COLO668 (cell line): ENCODE measurements at regions not wholly inside any gene's neighbourhood (a gene's known extent, or its start where the extent isn't known, plus 50 kb on each side); places are given as distances from the start of the nearest gene placed in this dataset.

Experiments used
- DNase-seq: peaks from one replicate; lab custom pipeline; 2025; ENCODE audit not compliant: unreplicated experiment; lab: John Stamatoyannopoulos, UW

- DNase-seq = no peak
These were observed 212.5 kb upstream of the XYLT1 start for GRCh38 chr16:17683281-17683680.

GRCh38 chr16:17676171-17676570, 205.4 kb upstream of the XYLT1 start:
- no peak for DNase-seq

- no peak for DNase-seq
These were observed 197.6 kb upstream of the XYLT1 start for GRCh38 chr16:17668386-17668785.

GRCh38 chr16:17666293-17666692, 195.5 kb upstream of the XYLT1 start:
- DNase-seq = no peak

GRCh38 chr16:17658881-17659280, 188.1 kb upstream of the XYLT1 start:
- DNase-seq = no peak

- no peak for DNase-seq
These were observed 186.3 kb upstream of the XYLT1 start for GRCh38 chr16:17657045-17657444.

GRCh38 chr16:17654571-17654970, 183.8 kb upstream of the XYLT1 start:
- DNase-seq = no peak

GRCh38 chr16:17654142-17654541, 183.4 kb upstream of the XYLT1 start:
- no peak for DNase-seq

GRCh38 chr16:17647879-17648872, 177.4 kb upstream of the XYLT1 start:
- DNase-seq = no peak

GRCh38 chr16:17643935-17644334, 173.2 kb upstream of the XYLT1 start:
- no peak for DNase-seq

GRCh38 chr16:17641990-17642389, 171.2 kb upstream of the XYLT1 start:
- DNase-seq = no peak

GRCh38 chr16:17638134-17638533, 167.4 kb upstream of the XYLT1 start:
- no peak for DNase-seq

- no peak for DNase-seq
These were observed 164.4 kb upstream of the XYLT1 start for GRCh38 chr16:17635183-17635582.

GRCh38 chr16:17633181-17633951, 162.6 kb upstream of the XYLT1 start:
- DNase-seq = no peak

GRCh38 chr16:17632667-17633066, 161.9 kb upstream of the XYLT1 start:
- no peak for DNase-seq

- DNase-seq = no peak
These were observed 159.2 kb upstream of the XYLT1 start for GRCh38 chr16:17629936-17630335.

- DNase-seq = no peak
These were observed 158.2 kb upstream of the XYLT1 start for GRCh38 chr16:17628983-17629382.

GRCh38 chr16:17622366-17622765, 151.6 kb upstream of the XYLT1 start:
- no peak for DNase-seq

- no peak for DNase-seq
These were observed 148.5 kb upstream of the XYLT1 start for GRCh38 chr16:17619261-17619660.

GRCh38 chr16:17617021-17617552, 146.3 kb upstream of the XYLT1 start:
- DNase-seq = no peak

GRCh38 chr16:17612336-17612735, 141.6 kb upstream of the XYLT1 start:
- no peak for DNase-seq

GRCh38 chr16:17607609-17608008, 136.8 kb upstream of the XYLT1 start:
- no peak for DNase-seq
